H1 (cell line): ENCODE measurements at regions not wholly inside any gene's neighbourhood (a gene's known extent, or its start where the extent isn't known, plus 50 kb on each side); places are given as distances from the start of the nearest gene placed in this dataset.

Experiments used
- ASH2L ChIP-seq: fragments of 200-600, 300-600 bp; sonication (generic); IDR thresholded peaks from one replicate; pipeline ENCODE4 v1.7.1; 2017; ENCODE audit warnings: low read length
- POLR2A ChIP-seq, 2 experiments: IDR thresholded peaks; 1 replicate in 1 of 2; 2 replicates in 1 of 2; pipeline ENCODE4 v1.6.1; 2011; ENCODE audit warnings: low read depth in 2 of 2, low read length in 2 of 2, mild to moderate bottlenecking in 2 of 2; ENCODE audit errors: control extremely low read depth in 1 of 2
- RFX5 ChIP-seq: IDR thresholded peaks from 2 replicates; pipeline ENCODE4 v1.6.1; 2011; ENCODE audit warnings: low read depth, low read length, improper control_type of control experiment, borderline replicate concordance
- TF ChIP-seq, protein P1 (sequence below): IDR thresholded peaks from 2 replicates; pipeline ENCODE4 v1.6.1; 2012; ENCODE audit warnings: inconsistent platforms

DNA sequence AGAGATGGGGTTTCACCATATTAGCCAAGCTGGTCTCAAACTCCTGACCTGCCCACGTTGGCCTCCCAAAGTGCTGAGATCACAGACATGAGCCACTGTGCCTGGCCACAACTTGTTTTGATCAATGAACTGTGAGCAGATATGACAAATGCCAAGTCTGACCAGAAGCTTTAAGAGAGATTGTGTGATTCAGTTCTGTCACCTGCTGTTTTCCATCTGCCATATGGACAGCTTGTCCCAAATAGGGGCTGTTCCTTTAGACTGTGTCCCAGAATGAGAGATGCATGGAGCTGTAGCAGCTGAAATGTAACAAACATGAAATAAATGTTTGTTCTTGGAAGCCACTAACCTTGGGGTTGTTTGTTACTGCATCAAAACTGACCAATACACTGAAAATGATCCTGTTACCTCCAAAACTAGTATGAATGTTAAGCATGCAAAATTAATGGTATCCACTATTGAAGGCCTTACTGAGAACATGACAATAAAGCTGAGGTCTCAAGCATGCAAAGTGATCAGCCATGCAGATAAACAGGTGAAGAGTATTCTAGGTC is 65.9 kb upstream of the MED13L start (continued):
- TF ChIP-seq, protein P1, sequence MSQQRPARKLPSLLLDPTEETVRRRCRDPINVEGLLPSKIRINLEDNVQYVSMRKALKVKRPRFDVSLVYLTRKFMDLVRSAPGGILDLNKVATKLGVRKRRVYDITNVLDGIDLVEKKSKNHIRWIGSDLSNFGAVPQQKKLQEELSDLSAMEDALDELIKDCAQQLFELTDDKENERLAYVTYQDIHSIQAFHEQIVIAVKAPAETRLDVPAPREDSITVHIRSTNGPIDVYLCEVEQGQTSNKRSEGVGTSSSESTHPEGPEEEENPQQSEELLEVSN, result no peak
- TF ChIP-seq POLR2A (IDR thresholded peaks at IDR 0.05; ENCODE audit: control extremely low read depth in 1 of 2, low read depth in 2 of 2, low read length in 2 of 2), result no peak
- no peak for TF ChIP-seq ASH2L
- no peak for TF ChIP-seq RFX5
